HG02610 (cell line): ENCODE measurements at regions not wholly inside any gene's neighbourhood (a gene's known extent, or its start where the extent isn't known, plus 50 kb on each side); places are given as distances from the start of the nearest gene placed in this dataset.

Source experiments
- ATAC-seq: cut with Tn5 transposase; IDR thresholded peaks from one replicate; pipeline ENCODE4 v1.9.1; 2021; ENCODE audit warnings: mild to moderate bottlenecking, moderate library complexity; ENCODE audit not compliant: unreplicated experiment

DNA sequence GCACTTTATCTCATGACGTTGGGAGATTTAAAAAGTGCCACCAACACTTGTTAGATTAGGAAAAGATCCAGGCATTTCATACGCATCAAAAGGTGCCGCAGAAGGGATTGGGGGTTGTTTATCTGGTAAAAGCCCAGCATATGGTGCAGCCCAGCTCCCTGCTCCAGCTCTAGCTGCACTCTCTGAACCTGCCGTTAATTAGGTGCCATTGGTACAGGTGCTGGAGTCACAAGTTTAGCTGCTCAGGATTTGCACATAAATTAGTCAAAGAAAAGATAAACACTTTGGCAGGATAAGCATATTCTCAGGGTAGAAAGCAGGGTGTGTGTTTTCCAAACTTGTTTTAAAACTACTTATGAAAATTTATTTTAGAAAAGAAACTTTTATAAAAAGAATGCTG is 932.6 kb upstream of the TMEM132C start:
- ATAC-seq: no peak

DNA sequence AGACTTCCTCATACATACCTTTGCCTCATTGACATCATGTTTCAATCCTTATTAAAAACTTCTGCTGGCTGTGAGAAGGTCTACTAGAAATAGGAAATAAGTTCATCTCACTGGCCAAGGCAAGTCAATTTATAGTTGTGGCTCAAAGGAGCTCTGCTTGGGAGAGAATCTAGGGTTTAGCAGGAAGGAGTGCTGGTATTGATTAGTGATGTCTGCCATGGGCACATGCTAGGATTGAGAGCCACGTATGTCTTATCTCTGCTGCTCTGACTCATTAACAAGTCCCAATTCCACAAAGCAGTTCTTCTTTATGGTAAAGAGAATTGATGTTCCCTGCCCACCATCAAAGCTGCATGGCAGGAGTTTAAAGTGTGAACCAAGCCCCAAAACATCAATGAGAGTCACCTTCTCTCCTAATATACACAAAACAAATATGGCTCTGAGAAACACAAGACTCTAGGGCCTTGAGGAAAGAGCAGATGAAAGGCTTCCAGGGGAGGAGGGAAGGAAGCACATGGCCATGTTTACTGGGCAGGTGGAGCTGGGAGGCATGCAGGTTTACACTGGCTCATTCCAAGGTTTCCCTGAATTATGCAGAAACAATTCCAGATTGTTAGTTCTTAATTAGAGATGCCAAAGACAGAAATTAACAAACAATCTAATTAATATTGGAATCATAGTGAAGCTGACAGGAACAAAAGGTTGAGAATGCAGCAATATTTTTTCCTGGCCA is 931.9 kb upstream of the TMEM132C start:
- ATAC-seq: no peak

DNA sequence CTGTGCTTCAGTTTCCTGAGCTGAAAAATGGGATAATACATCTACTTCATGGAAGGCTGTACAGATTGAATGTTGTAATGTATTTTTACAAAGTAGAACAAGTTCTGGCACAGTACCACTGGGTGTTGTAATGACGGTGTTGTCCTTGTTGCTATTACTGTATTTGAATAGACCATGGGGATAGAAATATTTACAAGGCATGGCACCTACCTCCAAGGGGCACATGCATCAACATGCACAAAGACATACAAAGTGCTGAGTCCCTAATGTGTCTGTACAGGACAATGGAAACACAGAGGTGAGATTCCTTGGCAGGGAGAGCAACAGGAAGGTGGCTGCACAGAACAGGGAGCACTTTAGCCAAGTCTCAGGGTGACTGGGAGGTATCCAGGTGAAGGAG is 930.6 kb upstream of the TMEM132C start:
- ATAC-seq: no peak

DNA sequence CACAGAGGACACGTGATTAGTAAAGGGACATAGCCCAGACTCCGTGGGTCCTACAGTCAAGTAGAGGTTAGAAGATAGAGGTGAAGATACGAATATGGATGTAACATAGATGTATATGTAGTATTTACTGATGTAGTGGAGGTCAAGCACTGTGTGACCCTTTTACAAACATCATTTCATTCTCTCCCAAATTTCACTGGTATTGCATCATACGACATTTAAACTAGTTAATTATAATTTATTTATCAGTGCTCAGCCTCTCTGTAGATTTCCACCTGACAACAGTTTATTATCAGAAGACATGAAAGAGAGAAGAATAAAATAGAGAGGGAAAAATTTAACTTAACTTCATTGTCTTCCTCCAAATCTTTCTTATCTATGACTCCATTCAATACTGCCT is 927.9 kb upstream of the TMEM132C start:
- no peak for ATAC-seq

DNA sequence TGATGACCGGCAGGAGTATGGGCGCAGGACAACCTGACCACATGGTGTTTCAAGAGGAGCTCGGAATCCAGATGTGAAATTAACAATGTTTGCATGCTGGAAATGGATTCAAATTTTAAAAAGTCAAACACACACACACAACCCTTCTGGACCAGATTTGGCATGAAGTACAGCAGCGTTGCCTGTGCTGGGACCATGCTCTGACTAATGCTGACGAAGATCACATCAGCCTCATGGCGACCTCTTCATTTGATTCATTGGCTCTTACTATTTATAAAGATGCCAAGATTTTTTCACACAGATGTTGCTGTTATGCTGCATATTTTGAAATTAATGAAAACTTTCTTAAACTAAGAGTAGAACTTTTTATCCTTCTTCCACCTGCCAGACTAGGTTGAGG is 926.6 kb upstream of the TMEM132C start:
- ATAC-seq: no peak

DNA sequence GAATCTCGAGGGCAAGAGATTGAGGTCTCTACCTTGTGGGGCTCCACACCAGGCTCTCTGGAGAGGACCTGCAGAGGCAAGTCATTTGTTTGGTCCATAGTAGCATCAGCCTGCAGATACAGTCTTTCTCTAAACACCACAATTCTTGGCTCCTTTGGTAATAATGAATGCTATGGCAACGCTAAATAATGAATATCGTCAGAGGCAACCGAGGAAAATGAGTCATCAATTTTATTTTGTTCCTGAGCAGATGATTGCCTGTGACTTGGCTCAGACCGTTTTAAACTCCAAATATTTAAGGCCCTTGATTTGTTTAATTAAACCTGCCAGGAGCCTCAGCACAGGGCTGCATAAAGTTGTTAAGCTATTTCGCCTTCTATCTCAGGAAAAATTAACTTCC is 924.1 kb upstream of the TMEM132C start:
- no peak for ATAC-seq

DNA sequence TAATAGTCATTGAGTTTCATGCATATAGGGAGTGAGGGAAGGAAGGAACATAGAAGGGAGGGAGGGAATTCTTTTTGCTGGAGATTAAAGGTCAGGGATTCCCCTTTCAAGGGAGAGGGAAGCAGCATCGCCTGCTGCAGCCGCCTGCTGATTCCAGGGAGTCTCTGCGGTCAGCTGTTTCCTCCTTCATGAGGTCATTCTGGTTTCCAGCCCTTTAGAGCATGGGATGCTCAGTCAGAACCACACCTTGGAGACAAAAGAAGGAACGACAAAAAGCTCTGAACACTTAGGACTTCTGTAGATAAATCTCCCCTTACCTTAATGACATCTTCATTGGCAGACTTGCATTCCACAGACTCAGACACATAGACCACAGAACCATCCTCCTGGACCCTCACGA is 923.0 kb upstream of the TMEM132C start:
- ATAC-seq: no peak

DNA sequence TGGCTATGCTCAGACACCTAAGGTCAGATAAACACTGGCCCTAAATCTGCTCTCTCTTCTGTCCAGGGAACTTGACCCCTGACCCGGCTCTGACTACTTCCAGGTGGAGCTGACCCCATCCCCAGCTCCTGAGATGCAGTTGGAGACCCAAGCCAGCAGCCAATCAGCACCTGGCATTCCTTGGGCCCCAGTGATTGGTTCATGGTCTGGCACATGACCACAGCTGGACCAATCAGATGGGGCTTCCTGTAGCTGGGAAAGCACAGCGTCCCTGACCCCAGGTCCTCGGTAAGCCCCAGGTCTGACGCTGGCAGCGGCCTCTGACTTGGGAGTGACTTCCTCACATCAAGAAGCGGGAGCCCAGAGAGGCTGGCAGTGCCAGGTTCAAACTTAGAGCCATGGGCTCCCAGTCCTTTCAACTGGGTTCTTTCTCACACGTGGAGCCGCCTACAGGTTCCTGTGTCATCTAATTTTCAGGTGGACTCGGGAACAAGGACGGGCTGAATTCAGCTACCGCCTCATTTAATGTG is 915.4 kb upstream of the TMEM132C start:
- ATAC-seq: no peak

- ATAC-seq: no peak
Measured at GRCh38 chr12:127355061-127355841, 911.7 kb upstream of the TMEM132C start.

- ATAC-seq: no peak
Measured at GRCh38 chr12:127358888-127359287, 908.1 kb upstream of the TMEM132C start.

DNA sequence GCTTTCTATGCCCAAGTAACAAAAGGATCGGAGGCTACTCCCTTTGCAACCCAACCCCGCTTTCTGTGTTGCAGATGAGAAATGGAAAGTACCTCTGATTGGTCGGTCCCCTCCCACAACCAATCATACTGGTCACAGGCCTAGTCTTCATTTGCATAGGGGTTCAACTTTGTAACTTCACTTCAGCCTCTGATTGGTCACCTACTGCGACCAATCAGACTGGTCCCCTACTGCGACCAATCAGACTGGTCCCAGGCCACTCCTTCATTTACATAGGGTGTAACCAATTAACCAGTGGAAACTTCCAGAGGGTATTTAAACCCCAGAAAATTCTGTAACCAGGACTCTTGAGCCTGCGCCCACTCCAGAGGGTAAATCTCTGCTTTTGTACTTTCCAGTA is 906.4 kb upstream of the TMEM132C start:
- no peak for ATAC-seq

DNA sequence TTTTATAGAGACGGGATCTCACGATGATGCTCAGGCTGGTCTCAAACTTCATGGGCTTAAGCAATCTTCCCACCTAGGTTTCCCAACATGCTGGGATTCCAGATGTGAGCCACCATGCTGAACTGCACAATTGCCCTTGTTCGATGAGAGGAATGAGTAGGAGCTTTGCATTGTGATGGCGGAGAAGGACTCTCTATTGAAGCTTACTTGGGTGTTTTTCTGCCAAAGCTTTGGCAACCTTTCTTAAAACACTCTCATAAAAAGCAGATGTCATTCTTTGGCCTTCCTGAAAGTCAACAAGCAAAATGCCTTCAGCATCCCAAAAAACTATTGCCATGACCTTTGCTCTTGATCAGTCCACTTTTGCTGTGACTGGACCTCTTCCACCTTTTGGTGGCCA is 904.8 kb upstream of the TMEM132C start:
- ATAC-seq: no peak

GRCh38 chr12:127363392-127363791 is 903.6 kb upstream of the TMEM132C start:
- ATAC-seq: no peak

GRCh38 chr12:127373559-127373958 is 893.4 kb upstream of the TMEM132C start:
- no peak for ATAC-seq

- ATAC-seq: no peak
Measured at GRCh38 chr12:127374447-127374846, 892.5 kb upstream of the TMEM132C start.

- no peak for ATAC-seq
Measured at GRCh38 chr12:127381043-127381668, 885.8 kb upstream of the TMEM132C start.

- ATAC-seq: no peak
Measured at GRCh38 chr12:127381681-127382080, 885.3 kb upstream of the TMEM132C start.

- ATAC-seq: no peak
Measured at GRCh38 chr12:127383281-127383680, 883.7 kb upstream of the TMEM132C start.

DNA sequence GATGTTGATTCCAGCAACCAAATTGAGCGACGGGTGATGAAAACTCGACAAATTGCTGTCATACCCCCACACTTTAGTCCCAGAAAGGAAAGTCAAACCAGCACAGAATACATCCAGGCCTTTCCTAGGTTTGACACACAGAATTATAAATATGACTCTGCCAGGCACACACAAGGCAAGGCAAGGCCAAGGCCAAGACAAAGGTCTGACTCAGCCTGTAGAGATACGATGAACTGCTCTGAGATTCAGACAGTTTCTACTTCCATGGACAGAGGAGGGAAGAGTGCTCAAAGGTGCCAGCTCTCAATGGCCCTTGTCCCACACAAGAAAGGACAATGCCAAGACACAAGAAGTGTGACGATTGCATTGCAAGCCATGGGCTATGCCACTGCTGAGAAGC is 880.2 kb upstream of the TMEM132C start:
- no peak for ATAC-seq

- no peak for ATAC-seq
Measured at GRCh38 chr12:127388985-127389384, 878.0 kb upstream of the TMEM132C start.

DNA sequence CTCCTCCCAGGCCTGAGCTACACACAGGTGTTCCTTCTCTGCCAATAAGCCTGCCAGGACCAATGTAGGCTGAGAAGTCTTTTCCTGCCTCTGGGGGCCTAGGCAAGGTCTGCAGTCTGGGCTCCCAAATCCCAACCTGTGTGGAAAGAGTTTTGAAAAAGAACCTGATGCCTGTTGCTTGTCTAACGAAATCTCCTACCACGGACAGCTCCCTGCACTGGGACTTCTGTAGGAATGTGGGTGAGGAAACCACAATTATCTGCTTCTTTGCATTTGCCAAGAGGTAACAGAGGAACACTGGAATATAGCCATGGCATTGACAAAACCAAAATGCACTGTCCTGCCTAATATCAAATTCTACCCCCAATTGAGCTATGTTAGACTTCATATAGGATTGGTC is 877.0 kb upstream of the TMEM132C start:
- ATAC-seq: no peak

DNA sequence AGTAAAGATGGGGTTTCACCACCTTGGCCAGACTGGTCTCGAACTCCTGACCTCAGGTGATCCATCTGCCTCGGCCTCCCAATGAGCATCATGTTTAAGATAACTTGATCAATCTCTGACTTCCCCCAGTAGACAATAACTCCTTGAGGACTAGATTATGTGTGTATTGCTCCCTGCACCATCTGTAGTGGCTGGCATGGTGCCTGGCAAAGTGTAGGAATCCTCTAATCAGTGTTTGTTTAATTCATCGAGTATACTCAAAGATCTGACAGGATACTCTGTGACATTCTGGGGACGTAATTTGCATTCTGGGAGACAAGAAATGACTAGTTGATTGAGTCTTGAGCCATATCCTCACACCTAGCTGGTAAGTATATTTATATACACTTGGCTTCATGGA is 873.5 kb upstream of the TMEM132C start:
- no peak for ATAC-seq
